ENCODE measurements at regions not wholly inside any gene's neighbourhood (a gene's known extent, or its start where the extent isn't known, plus 50 kb on each side); places are given as distances from the start of the nearest gene placed in this dataset.

DNA sequence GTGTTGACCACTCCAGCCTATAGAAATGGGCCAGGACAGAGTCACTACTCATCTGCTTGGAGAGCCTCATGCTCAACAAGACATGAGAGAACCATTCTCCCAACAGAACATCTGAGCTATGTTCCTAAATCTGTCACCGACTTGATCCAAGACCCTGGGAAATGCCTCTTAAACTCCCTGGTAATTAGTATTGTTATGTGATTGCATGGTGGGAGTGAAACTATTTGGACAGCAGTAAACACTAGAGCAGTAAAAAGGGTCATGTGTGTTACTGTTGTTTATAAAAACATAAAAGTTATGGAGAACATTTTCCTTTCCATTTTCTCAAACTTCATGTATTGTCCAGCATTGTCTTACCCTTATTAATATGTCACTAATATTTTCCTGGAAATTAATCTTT lies 369.8 kb upstream of the FAT3 start:
- Histone ChIP-seq H3K4me3 (replicated peaks; ENCODE audit: insufficient read depth, low read length) (no peak overlapping the region), H3K27me3 (ENCODE audit: insufficient read depth, poor library complexity, severe bottlenecking) (no peaks in the 10 kb centered on the region), H3K27ac (replicated peaks) (no peak overlapping the region)
- no peak for DNase-seq (ENCODE audit: low read depth in 1 of 2, low spot score in 1 of 2)
- TF ChIP-seq SPI1 (IDR thresholded peaks at IDR 0.05; ENCODE audit: borderline replicate concordance, low read depth) (no peak), POLR2AphosphoS5 (IDR thresholded peaks at IDR 0.05; ENCODE audit: low read depth) (no peak)

DNA sequence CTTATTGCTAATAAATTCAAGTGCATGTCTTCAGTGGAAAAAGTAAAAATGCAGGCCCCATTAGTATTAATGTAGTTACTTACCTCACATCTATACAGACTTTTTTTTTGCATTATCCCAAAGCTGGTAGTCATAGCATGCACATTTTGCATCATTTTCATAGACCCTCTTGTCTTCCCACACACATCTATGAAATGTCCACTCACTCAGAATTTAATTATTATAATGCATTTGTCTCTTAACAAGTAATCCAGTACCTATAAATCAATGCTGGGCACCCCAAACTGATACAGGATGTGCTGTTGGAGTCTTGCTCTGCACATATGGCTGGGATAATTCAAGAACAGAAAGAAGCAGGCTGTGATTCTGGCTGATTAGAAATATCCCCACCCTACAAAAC lies 370.4 kb upstream of the FAT3 start:
- Histone ChIP-seq H3K27ac (replicated peaks) (no peak overlapping the region), H3K4me3 (replicated peaks; ENCODE audit: insufficient read depth, low read length) (no peak overlapping the region), H3K27me3 (ENCODE audit: insufficient read depth, poor library complexity, severe bottlenecking) (no peaks in the 10 kb centered on the region)
- DNase-seq (ENCODE audit: low read depth in 1 of 2, low spot score in 1 of 2) = no peak
- TF ChIP-seq, protein P1, sequence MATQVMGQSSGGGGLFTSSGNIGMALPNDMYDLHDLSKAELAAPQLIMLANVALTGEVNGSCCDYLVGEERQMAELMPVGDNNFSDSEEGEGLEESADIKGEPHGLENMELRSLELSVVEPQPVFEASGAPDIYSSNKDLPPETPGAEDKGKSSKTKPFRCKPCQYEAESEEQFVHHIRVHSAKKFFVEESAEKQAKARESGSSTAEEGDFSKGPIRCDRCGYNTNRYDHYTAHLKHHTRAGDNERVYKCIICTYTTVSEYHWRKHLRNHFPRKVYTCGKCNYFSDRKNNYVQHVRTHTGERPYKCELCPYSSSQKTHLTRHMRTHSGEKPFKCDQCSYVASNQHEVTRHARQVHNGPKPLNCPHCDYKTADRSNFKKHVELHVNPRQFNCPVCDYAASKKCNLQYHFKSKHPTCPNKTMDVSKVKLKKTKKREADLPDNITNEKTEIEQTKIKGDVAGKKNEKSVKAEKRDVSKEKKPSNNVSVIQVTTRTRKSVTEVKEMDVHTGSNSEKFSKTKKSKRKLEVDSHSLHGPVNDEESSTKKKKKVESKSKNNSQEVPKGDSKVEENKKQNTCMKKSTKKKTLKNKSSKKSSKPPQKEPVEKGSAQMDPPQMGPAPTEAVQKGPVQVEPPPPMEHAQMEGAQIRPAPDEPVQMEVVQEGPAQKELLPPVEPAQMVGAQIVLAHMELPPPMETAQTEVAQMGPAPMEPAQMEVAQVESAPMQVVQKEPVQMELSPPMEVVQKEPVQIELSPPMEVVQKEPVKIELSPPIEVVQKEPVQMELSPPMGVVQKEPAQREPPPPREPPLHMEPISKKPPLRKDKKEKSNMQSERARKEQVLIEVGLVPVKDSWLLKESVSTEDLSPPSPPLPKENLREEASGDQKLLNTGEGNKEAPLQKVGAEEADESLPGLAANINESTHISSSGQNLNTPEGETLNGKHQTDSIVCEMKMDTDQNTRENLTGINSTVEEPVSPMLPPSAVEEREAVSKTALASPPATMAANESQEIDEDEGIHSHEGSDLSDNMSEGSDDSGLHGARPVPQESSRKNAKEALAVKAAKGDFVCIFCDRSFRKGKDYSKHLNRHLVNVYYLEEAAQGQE (IDR thresholded peaks at IDR 0.05; ENCODE audit: insufficient replicate concordance, low read depth) = no peak
- TF ChIP-seq POLR2AphosphoS5 (IDR thresholded peaks at IDR 0.05; ENCODE audit: low read depth) (no peak), GABPA (IDR thresholded peaks at IDR 0.05; ENCODE audit: low read depth) (no peak), SPI1 (IDR thresholded peaks at IDR 0.05; ENCODE audit: borderline replicate concordance, low read depth) (no peak)
- TF ChIP-seq, protein P2, sequence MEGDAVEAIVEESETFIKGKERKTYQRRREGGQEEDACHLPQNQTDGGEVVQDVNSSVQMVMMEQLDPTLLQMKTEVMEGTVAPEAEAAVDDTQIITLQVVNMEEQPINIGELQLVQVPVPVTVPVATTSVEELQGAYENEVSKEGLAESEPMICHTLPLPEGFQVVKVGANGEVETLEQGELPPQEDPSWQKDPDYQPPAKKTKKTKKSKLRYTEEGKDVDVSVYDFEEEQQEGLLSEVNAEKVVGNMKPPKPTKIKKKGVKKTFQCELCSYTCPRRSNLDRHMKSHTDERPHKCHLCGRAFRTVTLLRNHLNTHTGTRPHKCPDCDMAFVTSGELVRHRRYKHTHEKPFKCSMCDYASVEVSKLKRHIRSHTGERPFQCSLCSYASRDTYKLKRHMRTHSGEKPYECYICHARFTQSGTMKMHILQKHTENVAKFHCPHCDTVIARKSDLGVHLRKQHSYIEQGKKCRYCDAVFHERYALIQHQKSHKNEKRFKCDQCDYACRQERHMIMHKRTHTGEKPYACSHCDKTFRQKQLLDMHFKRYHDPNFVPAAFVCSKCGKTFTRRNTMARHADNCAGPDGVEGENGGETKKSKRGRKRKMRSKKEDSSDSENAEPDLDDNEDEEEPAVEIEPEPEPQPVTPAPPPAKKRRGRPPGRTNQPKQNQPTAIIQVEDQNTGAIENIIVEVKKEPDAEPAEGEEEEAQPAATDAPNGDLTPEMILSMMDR (IDR thresholded peaks at IDR 0.05; ENCODE audit: insufficient read depth, low read length) = no peak

DNA sequence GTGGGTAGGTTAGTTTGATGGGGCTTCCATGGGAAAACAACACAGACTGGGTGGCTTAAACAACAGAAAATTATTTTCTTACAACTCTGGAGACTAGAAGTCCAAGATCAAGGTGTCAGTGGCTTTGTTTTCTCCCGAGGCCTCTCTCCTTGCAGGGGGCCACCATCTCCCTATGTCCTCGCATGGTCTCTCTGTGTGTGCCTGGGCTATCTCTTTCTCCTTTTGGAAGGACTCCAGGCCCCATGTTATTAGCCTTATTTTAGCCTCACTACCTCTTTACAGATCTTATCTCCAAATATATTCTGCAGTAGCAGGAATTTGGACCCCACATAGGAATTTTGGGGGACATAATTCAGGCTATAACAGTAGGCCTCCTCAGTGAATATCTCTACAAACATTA lies 372.7 kb upstream of the FAT3 start:
- TF ChIP-seq, protein P2 (IDR thresholded peaks at IDR 0.05; ENCODE audit: insufficient read depth, low read length) = no peak
- TF ChIP-seq POLR2AphosphoS5 (IDR thresholded peaks at IDR 0.05; ENCODE audit: low read depth) (no peak), GABPA (IDR thresholded peaks at IDR 0.05; ENCODE audit: low read depth) (no peak), SPI1 (IDR thresholded peaks at IDR 0.05; ENCODE audit: borderline replicate concordance, low read depth) (no peak)
- TF ChIP-seq, protein P1 (IDR thresholded peaks at IDR 0.05; ENCODE audit: insufficient replicate concordance, low read depth) = no peak
- Histone ChIP-seq H3K27me3 (ENCODE audit: insufficient read depth, poor library complexity, severe bottlenecking) (no peaks in the 10 kb centered on the region), H3K27ac (replicated peaks) (no peak overlapping the region), H3K4me3 (replicated peaks; ENCODE audit: insufficient read depth, low read length) (no peak overlapping the region)
- no peak for DNase-seq (ENCODE audit: low read depth in 1 of 2, low spot score in 1 of 2)

DNA sequence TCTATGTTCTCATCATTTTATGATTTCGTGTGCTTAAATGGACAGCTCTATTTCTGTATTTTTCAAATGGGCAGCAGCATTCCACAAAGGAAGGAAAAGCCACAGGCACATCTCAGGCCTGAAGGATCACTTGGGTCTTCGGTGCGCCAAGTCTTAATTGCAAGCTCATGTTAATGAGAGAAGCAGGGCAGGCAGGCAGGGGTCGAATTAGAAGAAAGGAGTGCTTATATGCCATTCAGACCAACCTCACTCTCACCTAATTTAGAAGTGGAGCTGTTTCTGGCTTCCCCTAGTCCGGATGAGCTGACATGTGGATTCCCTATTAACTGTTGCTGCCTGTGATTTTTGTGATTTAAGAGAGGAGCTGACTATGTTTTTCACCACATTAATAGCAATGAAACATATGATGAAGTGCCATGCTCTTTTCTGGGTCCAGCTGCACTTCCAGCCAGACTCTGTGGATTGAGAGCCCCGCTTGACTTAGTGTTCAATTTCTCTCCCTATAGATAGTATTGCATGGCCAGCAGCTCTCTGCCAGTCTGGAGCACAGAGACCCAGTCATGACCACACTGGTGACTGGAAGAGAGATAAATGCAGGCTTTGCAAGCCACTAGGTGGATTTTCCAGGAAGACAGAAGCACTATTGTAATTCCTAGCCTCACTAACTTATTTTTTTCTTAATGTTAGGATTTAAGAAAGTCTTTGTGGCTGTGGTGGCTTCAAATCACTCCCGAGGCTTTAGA lies 373.9 kb upstream of the FAT3 start:
- TF ChIP-seq SPI1 (IDR thresholded peaks at IDR 0.05; ENCODE audit: borderline replicate concordance, low read depth) (no peak), GABPA (IDR thresholded peaks at IDR 0.05; ENCODE audit: low read depth) (no peak), POLR2AphosphoS5 (IDR thresholded peaks at IDR 0.05; ENCODE audit: low read depth) (no peak)
- TF ChIP-seq, protein P1 (IDR thresholded peaks at IDR 0.05; ENCODE audit: insufficient replicate concordance, low read depth) = no peak
- TF ChIP-seq, protein P2 (IDR thresholded peaks at IDR 0.05; ENCODE audit: insufficient read depth, low read length) = no peak
- H3K4me3 ChIP-seq (replicated peaks; ENCODE audit: insufficient read depth, low read length) = no peak overlapping the region
- H3K27me3 ChIP-seq (ENCODE audit: insufficient read depth, poor library complexity, severe bottlenecking) = no peaks in the 10 kb centered on the region
- no peak overlapping the region for H3K27ac ChIP-seq (replicated peaks)
- DNase-seq (ENCODE audit: low read depth in 1 of 2, low spot score in 1 of 2) = no peak
